Adrenal gland (tissue), 5 donors: ENCODE measurements at regions not wholly inside any gene's neighbourhood (a gene's known extent, or its start where the extent isn't known, plus 50 kb on each side); places are given as distances from the start of the nearest gene placed in this dataset.
"Not testable (repeated sequence)": the region's sequence is repeated elsewhere in the genome, so short reads cannot be mapped to it uniquely, and the experiment has no call there.

Experiments used
- CTCF ChIP-seq, 6 experiments: fragments of 450-650 bp in 4 of 6; fragments of 200-600 bp in 2 of 6; sonication (generic) in 1 of 6; IDR thresholded peaks; 1 replicate in 5 of 6; 2 replicates in 1 of 6; pipeline versions ENCODE4 v1.5.1 to v1.8.0; 2016 to 2021; ENCODE audit warnings: antibody characterized with exemption in 6 of 6, mild to moderate bottlenecking in 2 of 6, moderate library complexity in 1 of 6
- POLR2A ChIP-seq, 2 donors: fragments of 450-650 bp; IDR thresholded peaks; one replicate each; pipeline ENCODE4 v1.6.1; 2017; ENCODE audit warnings: antibody characterized with exemption in 2 of 2, mild to moderate bottlenecking in 2 of 2, moderate library complexity in 1 of 2
- donor health status: DM: no; HTN: no; CAD: no.

- TF ChIP-seq CTCF (IDR thresholded peaks at IDR 0.05), result not testable (repeated sequence)
- peak in 1 of 2 donors; percentile 76 for TF ChIP-seq POLR2A (IDR thresholded peaks at IDR 0.05)
Observed at GRCh38 chr1:149390173-149390926, 84.5 kb upstream of the NBPF19 start.
